Hepatocyte (in vitro differentiated cells): ENCODE measurements at regions not wholly inside any gene's neighbourhood (a gene's known extent, or its start where the extent isn't known, plus 50 kb on each side); places are given as distances from the start of the nearest gene placed in this dataset.

Source experiments
- DNase-seq: peaks from one replicate; pipeline ENCODE4 v3.0.0-alpha.2; 2016; ENCODE audit warnings: low spot score
- H2AFZ ChIP-seq: fragments of 200-600 bp; sonication (generic); 2 replicates; pipeline ENCODE4 v1.6.0; 2016; ENCODE audit warnings: antibody characterized with exemption, mild to moderate bottlenecking
- H3K27ac ChIP-seq: fragments of 200-600 bp; sonication (generic); 2 replicates; pipeline ENCODE4 v1.5.1; 2016; ENCODE audit warnings: mild to moderate bottlenecking
- H3K27me3 ChIP-seq: fragments of 200-600 bp; sonication (generic); 2 replicates; pipeline ENCODE4 v1.6.1; 2016
- H3K36me3 ChIP-seq: fragments of 200-600 bp; sonication (generic); replicated peaks from 2 replicates; pipeline ENCODE4 v1.5.1; 2016; ENCODE audit warnings: low read depth; ENCODE audit not compliant: insufficient read depth
- H3K4me1 ChIP-seq: fragments of 200-600 bp; sonication (generic); 2 replicates; pipeline ENCODE4 v1.5.1; 2016; ENCODE audit warnings: mild to moderate bottlenecking, moderate library complexity; ENCODE audit not compliant: insufficient read depth
- H3K4me2 ChIP-seq: fragments of 200-600 bp; sonication (generic); 2 replicates; pipeline ENCODE4 v1.6.0; 2016
- H3K4me3 ChIP-seq: fragments of 200-600 bp; sonication (generic); 2 replicates; pipeline ENCODE4 v1.5.1; 2016; ENCODE audit warnings: mild to moderate bottlenecking
- H3K79me2 ChIP-seq: fragments of 200-600 bp; sonication (generic); 2 replicates; pipeline ENCODE4 v1.6.0; 2017; ENCODE audit warnings: mild to moderate bottlenecking
- H3K9me2 ChIP-seq: fragments of 200-600 bp; sonication (generic); replicated peaks from 2 replicates; pipeline ENCODE4 v1.6.0; 2017; ENCODE audit warnings: mild to moderate bottlenecking; ENCODE audit not compliant: insufficient read depth
- H3K9me3 ChIP-seq: fragments of 200-600 bp; sonication (generic); 2 replicates; pipeline ENCODE4 v1.5.1; 2016; ENCODE audit warnings: low read depth, mild to moderate bottlenecking
- H4K20me1 ChIP-seq: fragments of 200-600 bp; sonication (generic); 2 replicates; pipeline ENCODE4 v1.6.0; 2016; ENCODE audit warnings: mild to moderate bottlenecking; ENCODE audit not compliant: insufficient read depth, poor library complexity, severe bottlenecking
- CTCF ChIP-seq: fragments of 200-600 bp; sonication (generic); IDR thresholded peaks from 2 replicates; pipeline ENCODE4 v1.5.1; 2016; ENCODE audit warnings: antibody characterized with exemption, mild to moderate bottlenecking; ENCODE audit not compliant: poor library complexity
- EZH2 ChIP-seq: fragments of 200-600 bp; sonication (generic); IDR thresholded peaks from 2 replicates; pipeline ENCODE4 v1.6.1; 2016; ENCODE audit warnings: antibody characterized with exemption, mild to moderate bottlenecking, borderline replicate concordance
- EZH2phosphoT487 ChIP-seq: fragments of 200-600 bp; sonication (generic); IDR thresholded peaks from one replicate; pipeline ENCODE4 v1.6.1; 2018; ENCODE audit warnings: antibody characterized with exemption, mild to moderate bottlenecking, low read depth, moderate library complexity; ENCODE audit not compliant: unreplicated experiment, severe bottlenecking
- WGBS: methylation state at CpG from one replicate; pipeline ENCODE4 v1.1.6; 2016; ENCODE audit warnings: low lambda C conversion rate; ENCODE audit errors: missing lambda C conversion rate; 5-methylcytosine and 5-hydroxymethylcytosine counted together

DNA sequence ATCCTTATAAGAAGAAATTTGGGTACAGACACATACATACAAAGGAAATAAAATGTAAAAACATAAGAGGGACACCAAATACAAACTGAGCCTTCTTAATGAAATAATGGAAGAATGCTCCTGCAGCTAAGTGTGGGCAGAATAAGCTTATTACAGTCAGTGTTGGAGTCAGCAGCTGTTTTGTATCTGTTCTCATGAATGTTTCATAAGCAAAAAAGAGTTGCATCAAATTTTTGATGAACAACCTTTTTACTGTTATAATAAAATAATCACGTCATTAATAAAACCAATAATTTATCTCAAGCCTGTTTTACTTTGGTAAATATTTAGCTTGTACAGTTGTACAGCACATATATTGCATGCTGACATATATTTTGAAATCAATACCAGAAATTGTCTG is 545.6 kb downstream of the LRRC70 start:
- Histone ChIP-seq H3K79me2 (no peaks in the 10 kb centered on the region), H4K20me1 (no peaks in the 10 kb centered on the region), H3K4me2 (no peak overlapping the region), H3K9me2 (no peaks in the 10 kb centered on the region), H3K27ac (no peak overlapping the region), H3K27me3 (no peaks in the 10 kb centered on the region), H3K4me3 (no peak overlapping the region), H3K9me3 (no peaks in the 10 kb centered on the region), H2AFZ (no peak overlapping the region), H3K36me3 (no peaks in the 10 kb centered on the region), H3K4me1 (no peaks in the 10 kb centered on the region)
- WGBS = 95% methylated on average over 1 of the region's 1 CpG
- no peak for TF ChIP-seq EZH2
- no peak for TF ChIP-seq EZH2phosphoT487
- no peak for TF ChIP-seq CTCF
- DNase-seq = no peak

DNA sequence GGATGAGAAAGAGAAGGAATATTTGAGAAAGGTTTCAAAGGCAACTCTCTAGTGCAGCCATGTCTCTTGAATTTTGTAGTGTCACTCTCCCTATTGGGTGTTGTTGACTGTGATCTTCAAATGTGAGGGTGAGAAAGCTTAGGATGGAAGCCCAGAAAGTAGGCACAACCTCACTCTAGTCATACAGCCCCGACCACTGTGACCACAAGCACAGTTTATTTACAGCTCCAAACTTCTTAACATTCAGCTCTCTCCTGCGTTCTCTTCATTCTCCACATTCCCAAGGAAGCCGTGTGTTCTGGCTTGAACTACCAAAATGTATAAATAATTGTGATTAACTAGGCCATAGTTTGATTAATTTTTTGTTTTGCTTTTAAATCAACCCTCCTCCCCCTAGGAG is 542.9 kb downstream of the LRRC70 start:
- Histone ChIP-seq H3K36me3 (no peaks in the 10 kb centered on the region), H3K9me3 (no peaks in the 10 kb centered on the region), H3K27me3 (no peaks in the 10 kb centered on the region), H3K9me2 (no peaks in the 10 kb centered on the region), H3K4me2 (no peak overlapping the region), H3K4me1 (no peaks in the 10 kb centered on the region), H3K27ac (no peak overlapping the region), H2AFZ (no peak overlapping the region), H3K4me3 (no peak overlapping the region), H3K79me2 (no peaks in the 10 kb centered on the region), H4K20me1 (no peaks in the 10 kb centered on the region)
- no peak for DNase-seq
- TF ChIP-seq CTCF (no peak), EZH2 (no peak), EZH2phosphoT487 (no peak)
- 81% methylated on average over 3 of the region's 3 CpGs for whole genome bisulfite sequencing

DNA sequence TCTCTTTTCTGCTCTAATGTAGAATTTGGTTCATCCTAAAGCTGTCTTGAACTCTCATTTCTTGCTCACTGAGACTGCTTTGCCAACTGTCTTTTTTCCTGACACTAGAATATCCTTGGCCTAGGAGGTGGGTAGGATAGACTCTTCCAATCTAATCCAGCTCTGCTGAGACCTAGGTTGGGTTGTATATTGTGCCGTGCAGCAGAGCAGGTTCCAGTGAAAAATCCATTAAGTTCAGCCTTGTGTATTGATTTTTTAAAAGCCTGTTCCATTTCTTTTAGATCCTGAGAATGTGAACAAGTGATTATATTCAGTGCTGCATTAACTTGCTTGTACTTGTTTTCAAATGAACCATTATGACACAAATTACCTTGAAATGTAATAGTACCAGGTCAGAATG is 539.6 kb downstream of the LRRC70 start:
- no peak for TF ChIP-seq CTCF
- TF ChIP-seq EZH2phosphoT487 = no peak
- TF ChIP-seq EZH2 = no peak
- Histone ChIP-seq H3K27ac (no peak overlapping the region), H3K4me3 (no peak overlapping the region), H4K20me1 (no peaks in the 10 kb centered on the region), H3K4me1 (no peaks in the 10 kb centered on the region), H3K36me3 (no peaks in the 10 kb centered on the region), H3K27me3 (no peaks in the 10 kb centered on the region), H3K9me2 (no peaks in the 10 kb centered on the region), H3K4me2 (no peak overlapping the region), H3K79me2 (no peaks in the 10 kb centered on the region), H3K9me3 (no peaks in the 10 kb centered on the region), H2AFZ (no peak overlapping the region)
- DNase-seq = no peak
- WGBS = 79% methylated on average over 1 of the region's 1 CpG

DNA sequence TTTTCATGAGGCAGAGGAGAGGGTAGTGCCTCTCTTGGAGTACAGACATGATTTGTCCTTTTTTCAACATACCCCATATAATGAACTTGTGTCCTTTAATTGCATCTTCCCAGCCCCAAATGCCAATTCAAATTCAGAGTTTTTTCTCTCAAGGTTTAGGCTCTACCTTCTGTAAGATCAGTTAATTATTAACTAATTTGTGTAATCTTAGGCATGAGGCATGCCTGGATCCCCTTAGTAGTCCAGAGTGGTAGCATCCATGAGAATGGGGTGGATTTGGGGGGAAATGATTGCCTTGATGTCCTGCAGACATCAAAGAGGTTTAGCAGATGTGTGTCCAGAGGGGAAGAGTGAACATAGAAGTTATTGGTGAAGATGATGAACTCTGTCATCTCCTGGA is 533.3 kb downstream of the LRRC70 start:
- DNase-seq = no peak
- no peaks in the 10 kb centered on the region for H3K9me3 ChIP-seq
- no peak overlapping the region for H3K27ac ChIP-seq
- H2AFZ ChIP-seq = no peak overlapping the region
- H3K4me3 ChIP-seq = no peak overlapping the region
- H3K9me2 ChIP-seq = no peaks in the 10 kb centered on the region
- no peak overlapping the region for H3K4me2 ChIP-seq
- H3K79me2 ChIP-seq = no peaks in the 10 kb centered on the region
- H3K36me3 ChIP-seq = no peaks in the 10 kb centered on the region
- no peaks in the 10 kb centered on the region for H4K20me1 ChIP-seq
- no peaks in the 10 kb centered on the region for H3K4me1 ChIP-seq
- TF ChIP-seq EZH2phosphoT487 (no peak), CTCF (no peak), EZH2 (no peak)
- H3K27me3 ChIP-seq = no peaks in the 10 kb centered on the region
